Activated CD4-positive, alpha-beta T cell treated with anti-CD3 and anti-CD28 coated beads for 36 hours (primary cell): ENCODE measurements at regions not wholly inside any gene's neighbourhood (a gene's known extent, or its start where the extent isn't known, plus 50 kb on each side); places are given as distances from the start of the nearest gene placed in this dataset.

Source experiments
- ATAC-seq: fragments of 200-7000 bp; cut with Tn5 transposase; one replicate; pipeline ENCODE4 v1.10.0; 2021; ENCODE audit warnings: mild to moderate bottlenecking, moderate library complexity
- CTCF ChIA-PET: fragments of 350-600 bp; sonication (Branson Sonifier 250); formaldehyde crosslinking; loops from one replicate; lab custom pipeline; 2021; ENCODE audit warnings: antibody characterized with exemption; lab: Charles Lee
- POLR2A ChIA-PET: fragments of 350-600 bp; sonication (Branson Sonifier 250); formaldehyde crosslinking; loops from one replicate; lab custom pipeline; 2021; ENCODE audit warnings: antibody characterized with exemption, inconsistent platforms; lab: Charles Lee
- DNase-seq: peaks from one replicate; pipeline ENCODE4 v3.0.0-alpha.2; 2020
- H3K27ac Mint-ChIP-seq: one replicate; pipeline ENCODE4 v1.8.0; 2021; ENCODE audit warnings: mixed read lengths
- H3K27me3 Mint-ChIP-seq: one replicate; pipeline ENCODE4 v1.8.0; 2021; ENCODE audit warnings: mixed read lengths
- H3K36me3 Mint-ChIP-seq: one replicate; pipeline ENCODE4 v1.8.0; 2021; ENCODE audit warnings: low read depth, mixed read lengths
- H3K4me1 Mint-ChIP-seq: one replicate; pipeline ENCODE4 v1.8.0; 2021; ENCODE audit warnings: mixed read lengths
- H3K4me3 Mint-ChIP-seq: one replicate; pipeline ENCODE4 v1.8.0; 2021; ENCODE audit warnings: mild to moderate bottlenecking, moderate library complexity, mixed read lengths
- H3K9me3 Mint-ChIP-seq: one replicate; pipeline ENCODE4 v1.8.0; 2021; ENCODE audit warnings: low read depth, mixed read lengths
- intact Hi-C, 2 experiments: fragments of 100-400 bp; cut with DNase I in 1 of 2; cut with micrococcal nuclease in 1 of 2; formaldehyde crosslinking; loops; one replicate each; pipeline versions ENCODE4 v1.14.2 to v1.15.1; 2022 to 2024; cut with DNase I, micrococcal nuclease

DNA sequence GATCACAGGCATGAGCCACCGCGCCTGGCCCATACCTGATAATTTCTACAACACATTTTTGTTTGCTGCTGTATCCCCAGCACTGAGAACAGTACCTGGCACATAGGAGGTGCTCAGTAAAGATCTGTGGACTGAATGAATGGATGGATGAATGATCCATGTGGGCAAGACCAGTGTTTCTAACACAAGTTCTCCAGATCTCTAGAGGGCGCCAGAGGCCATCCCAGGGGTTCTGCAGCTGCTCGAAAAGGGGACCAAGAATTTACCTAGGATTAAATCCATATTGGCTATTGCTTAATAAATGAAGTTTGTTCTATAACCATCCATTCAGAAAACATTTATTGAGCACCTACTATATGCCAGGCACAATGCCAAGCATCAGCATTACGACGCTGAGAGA is 167.7 kb downstream of the ACTL8 start:
- Mint-ChIP-seq H3K4me3 (no peak overlapping the region), H3K27me3 (peaks cover 28% of the 10 kb centered on the region), H3K36me3 (no peaks in the 10 kb centered on the region), H3K27ac (no peak overlapping the region), H3K4me1 (no peaks in the 10 kb centered on the region), H3K9me3 (no peaks in the 10 kb centered on the region)
- CTCF ChIA-PET: interaction anchor here (0.7 to 1.2 kb wide), 3 partner anchors 175 to 620 kb away, joined by 3 to 7 read pairs (median 3); no protein-coding TSS in a partner anchor
- intact Hi-C loops: loop anchor here (1.0 to 5.0 kb wide), 2 partner anchors 177 to 179 kb away; no protein-coding TSS in a partner anchor
- POLR2A ChIA-PET: no interaction called here
- DNase-seq (peak; percentile 53), ATAC-seq (no peak)

DNA sequence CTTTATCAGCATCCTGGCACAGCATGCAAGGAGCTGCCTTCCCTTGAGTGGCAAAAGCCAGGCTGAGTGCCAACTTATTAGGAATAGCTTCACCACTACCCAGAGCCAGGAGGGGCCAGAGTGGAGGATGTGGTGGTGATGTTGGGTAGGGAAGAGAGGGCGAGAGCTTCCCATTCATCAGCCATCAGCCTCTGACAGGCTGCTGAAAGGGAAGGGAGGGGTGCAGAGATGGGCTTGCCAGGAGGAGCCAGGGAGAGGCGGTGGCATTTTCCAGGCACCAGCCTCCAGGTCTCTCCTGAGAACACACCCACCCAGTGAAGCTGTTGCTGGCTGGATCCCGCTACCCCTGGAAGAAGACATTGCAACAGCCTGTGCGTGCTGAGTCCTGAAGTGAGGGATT is 168.5 kb downstream of the ACTL8 start:
- DNase-seq (no peak), ATAC-seq (no peak)
- no peaks in the 10 kb centered on the region for H3K4me1 Mint-ChIP-seq
- CTCF ChIA-PET: interaction anchor here (0.5 to 1.2 kb wide), 5 partner anchors 174 to 404 kb away, joined by 3 to 7 read pairs (median 3); no protein-coding TSS in a partner anchor
- intact Hi-C loops: loop anchor here (1.0 to 5.0 kb wide), 2 partner anchors 177 to 179 kb away; no protein-coding TSS in a partner anchor
- H3K27ac Mint-ChIP-seq: no peak overlapping the region
- H3K9me3 Mint-ChIP-seq: no peaks in the 10 kb centered on the region
- peaks cover 26% of the 10 kb centered on the region for H3K27me3 Mint-ChIP-seq
- no peak overlapping the region for H3K4me3 Mint-ChIP-seq
- POLR2A ChIA-PET: no interaction called here
- no peaks in the 10 kb centered on the region for H3K36me3 Mint-ChIP-seq

DNA sequence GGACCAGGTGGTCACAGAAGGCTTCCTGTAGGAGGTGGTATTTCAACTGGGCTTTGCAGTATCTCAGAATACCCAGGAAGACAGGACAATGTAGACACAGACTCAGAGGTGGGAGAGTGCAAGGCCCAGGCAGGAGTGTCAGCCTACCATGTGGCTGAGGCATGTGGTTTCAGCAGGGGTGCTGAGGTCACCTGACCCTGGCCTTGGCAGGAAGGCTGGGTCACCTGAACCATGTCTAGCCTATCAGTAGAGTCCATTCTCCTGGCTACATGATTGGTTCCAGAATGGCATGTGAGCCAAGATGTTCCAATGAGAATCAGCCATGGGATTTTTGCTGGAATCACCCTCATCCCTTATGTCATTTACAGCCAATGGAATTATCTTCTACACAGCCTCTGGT is 169.4 kb downstream of the ACTL8 start:
- Mint-ChIP-seq H3K27ac (no peak overlapping the region), H3K4me1 (no peaks in the 10 kb centered on the region), H3K27me3 (peaks cover 23% of the 10 kb centered on the region), H3K9me3 (no peaks in the 10 kb centered on the region), H3K4me3 (no peak overlapping the region), H3K36me3 (no peaks in the 10 kb centered on the region)
- ChIA-PET CTCF (no interaction called here), POLR2A (interaction anchor here (0.7 kb wide), 1 partner anchor 36 kb away, joined by 4 read pairs; no protein-coding TSS in a partner anchor)
- intact Hi-C loops: loop anchor here in 1 of 2 experiments (5.0 kb wide), 1 partner anchor 178 kb away; no protein-coding TSS in a partner anchor
- no peak for ATAC-seq
- no peak for DNase-seq

DNA sequence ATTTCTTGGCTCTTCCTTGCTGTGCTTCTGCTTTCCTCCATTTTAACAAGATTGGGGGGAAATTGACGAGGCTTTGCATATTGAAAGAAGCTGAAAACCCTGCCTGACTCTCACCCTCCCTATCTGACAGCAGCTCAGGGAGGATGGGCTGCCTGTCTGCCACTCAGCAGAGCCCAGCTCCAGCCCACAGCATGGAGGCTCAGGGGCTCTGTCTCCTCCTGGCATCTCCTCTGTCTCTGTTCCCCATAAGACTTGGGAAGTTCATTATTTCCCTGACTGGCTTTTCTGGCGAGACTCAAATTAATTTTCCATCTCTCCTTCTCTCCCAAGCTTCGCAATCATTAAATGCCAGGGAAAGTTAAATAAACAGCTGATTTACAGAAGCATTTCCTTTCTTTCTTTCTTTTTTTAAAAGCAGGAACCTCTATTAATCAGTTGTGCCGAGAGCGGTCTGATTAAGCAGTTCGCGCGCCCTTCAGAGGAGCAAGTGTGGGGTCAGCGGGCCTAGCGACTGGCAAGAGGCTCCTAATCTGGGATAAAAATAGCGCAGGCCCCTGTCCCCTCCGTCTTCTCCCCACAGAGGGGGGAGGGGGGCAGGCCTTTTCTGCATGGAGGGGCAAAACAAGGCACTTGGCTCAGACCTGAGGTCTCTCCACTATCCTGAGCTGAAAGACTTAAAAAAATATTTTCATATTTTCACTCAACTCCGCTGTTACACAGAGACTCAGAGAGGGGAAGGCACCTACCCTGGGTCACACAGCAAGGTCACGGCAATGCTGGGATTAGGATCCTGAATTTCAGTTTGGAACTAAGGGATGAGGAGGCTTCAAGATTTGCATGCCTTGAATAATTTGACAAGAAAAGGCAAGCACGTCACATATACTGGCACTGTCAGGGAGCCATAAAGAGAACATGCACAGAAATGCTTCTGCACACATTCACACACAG is 170.4 kb downstream of the ACTL8 start:
- no peaks in the 10 kb centered on the region for H3K9me3 Mint-ChIP-seq
- H3K27ac Mint-ChIP-seq: no peak overlapping the region
- H3K27me3 Mint-ChIP-seq: peaks cover 24% of the 10 kb centered on the region
- no peak for ATAC-seq
- H3K36me3 Mint-ChIP-seq: no peaks in the 10 kb centered on the region
- DNase-seq: no peak
- no peak overlapping the region for H3K4me3 Mint-ChIP-seq
- CTCF ChIA-PET: no interaction called here
- POLR2A ChIA-PET: no interaction called here
- intact Hi-C loops: no loop called here
- H3K4me1 Mint-ChIP-seq: no peaks in the 10 kb centered on the region

DNA sequence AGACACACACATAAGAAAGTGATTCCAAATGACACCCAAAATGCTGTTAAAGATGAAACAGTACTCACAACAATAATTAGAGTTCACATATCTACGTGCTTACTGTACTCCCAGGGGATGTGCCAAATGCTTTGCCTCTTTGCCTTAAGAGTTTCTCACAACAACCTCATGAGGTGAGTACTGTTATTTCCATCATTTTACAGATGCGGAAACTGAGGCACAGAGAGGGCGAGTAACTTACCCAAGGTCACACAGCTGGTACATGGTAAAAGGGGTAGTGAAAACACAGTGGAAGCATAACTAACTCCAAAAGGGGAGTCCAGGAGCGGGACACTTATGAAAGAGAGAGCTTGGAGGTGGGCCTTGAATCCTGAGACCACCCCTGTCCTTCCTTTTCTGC is 171.8 kb downstream of the ACTL8 start:
- intact Hi-C loops: no loop called here
- Mint-ChIP-seq H3K4me1 (no peaks in the 10 kb centered on the region), H3K4me3 (no peak overlapping the region), H3K9me3 (no peaks in the 10 kb centered on the region), H3K27me3 (peaks cover 24% of the 10 kb centered on the region), H3K36me3 (no peaks in the 10 kb centered on the region), H3K27ac (no peak overlapping the region)
- ATAC-seq (no peak), DNase-seq (no peak)
- CTCF ChIA-PET: no interaction called here
- POLR2A ChIA-PET: no interaction called here

DNA sequence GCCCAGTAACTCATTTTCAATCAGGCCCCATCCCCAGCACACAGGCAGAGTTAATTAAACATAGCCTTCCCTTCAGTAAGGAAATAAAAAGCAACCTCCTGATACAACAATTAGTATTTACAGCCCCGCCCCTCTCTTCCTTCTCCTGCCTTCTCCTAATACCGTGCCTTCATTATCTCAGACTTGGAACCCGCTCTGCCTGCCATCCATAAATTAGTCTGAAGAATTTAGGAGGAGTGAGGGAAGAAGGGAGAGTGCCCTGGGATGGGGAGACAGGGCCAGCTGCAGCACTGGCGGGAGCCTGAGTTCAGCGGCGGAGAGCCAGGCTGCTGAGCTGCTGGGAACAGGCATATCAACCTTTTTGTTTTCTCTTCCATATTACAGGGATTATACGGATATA is 172.8 kb downstream of the ACTL8 start:
- ChIA-PET CTCF (no interaction called here), POLR2A (no interaction called here)
- no peaks in the 10 kb centered on the region for H3K36me3 Mint-ChIP-seq
- H3K27me3 Mint-ChIP-seq: peaks cover 18% of the 10 kb centered on the region
- DNase-seq (no peak), ATAC-seq (no peak)
- no peak overlapping the region for H3K27ac Mint-ChIP-seq
- no peaks in the 10 kb centered on the region for H3K4me1 Mint-ChIP-seq
- intact Hi-C loops: no loop called here
- no peaks in the 10 kb centered on the region for H3K9me3 Mint-ChIP-seq
- no peak overlapping the region for H3K4me3 Mint-ChIP-seq

DNA sequence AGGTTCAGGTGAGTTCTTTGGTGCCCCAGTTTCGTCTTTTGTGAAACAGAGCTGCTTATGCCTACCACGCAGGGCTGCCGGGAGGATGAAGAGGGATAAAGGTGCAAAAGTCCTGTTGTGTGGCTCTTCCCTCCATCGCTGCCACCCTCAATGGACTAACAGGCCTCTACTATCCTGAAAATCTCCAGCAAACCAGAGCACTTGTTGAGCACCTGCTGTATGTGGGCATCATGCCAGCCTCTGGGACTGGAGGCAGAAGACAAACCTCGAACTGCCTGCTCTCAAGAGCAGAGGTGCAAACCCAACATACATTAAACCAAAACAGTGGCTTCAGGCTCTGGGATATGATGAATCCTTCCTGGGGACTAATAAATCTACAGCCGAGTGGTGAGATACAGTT is 174.1 kb downstream of the ACTL8 start:
- Mint-ChIP-seq H3K27ac (no peak overlapping the region), H3K27me3 (peaks cover 11% of the 10 kb centered on the region), H3K4me1 (no peaks in the 10 kb centered on the region), H3K9me3 (no peaks in the 10 kb centered on the region), H3K4me3 (no peak overlapping the region), H3K36me3 (no peaks in the 10 kb centered on the region)
- DNase-seq: no peak
- ChIA-PET POLR2A (no interaction called here), CTCF (interaction anchor here (0.6 kb wide), 1 partner anchor 374 kb away, joined by 3 read pairs; no protein-coding TSS in a partner anchor)
- intact Hi-C loops: no loop called here
- no peak for ATAC-seq

DNA sequence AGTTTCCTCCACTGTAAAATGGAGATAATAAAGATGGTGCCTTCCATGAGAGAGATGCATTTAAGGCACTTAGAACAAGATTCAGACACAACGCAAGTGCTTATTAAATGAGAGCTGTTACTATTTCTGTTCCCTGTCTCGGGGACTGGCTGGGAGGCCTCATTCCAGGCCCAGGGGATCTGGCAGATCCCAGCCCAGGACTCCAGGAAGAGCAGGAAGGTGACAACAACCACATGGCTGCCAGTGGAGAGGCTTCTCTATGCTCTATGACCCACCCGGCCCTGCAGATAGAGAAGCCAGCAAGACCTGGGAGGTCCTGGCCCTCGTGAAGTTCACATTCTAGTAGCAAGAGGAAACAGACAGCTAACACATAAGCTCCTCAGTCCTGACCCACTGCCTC is 175.5 kb downstream of the ACTL8 start:
- intact Hi-C loops: no loop called here
- Mint-ChIP-seq H3K4me1 (no peaks in the 10 kb centered on the region), H3K4me3 (no peak overlapping the region), H3K36me3 (no peaks in the 10 kb centered on the region), H3K9me3 (no peaks in the 10 kb centered on the region), H3K27ac (no peak overlapping the region), H3K27me3 (peaks cover 4% of the 10 kb centered on the region)
- POLR2A ChIA-PET: no interaction called here
- CTCF ChIA-PET: interaction anchor here (0.7 kb wide), 1 partner anchor 208 kb away, joined by 3 read pairs; no protein-coding TSS in a partner anchor
- DNase-seq: no peak
- no peak for ATAC-seq

DNA sequence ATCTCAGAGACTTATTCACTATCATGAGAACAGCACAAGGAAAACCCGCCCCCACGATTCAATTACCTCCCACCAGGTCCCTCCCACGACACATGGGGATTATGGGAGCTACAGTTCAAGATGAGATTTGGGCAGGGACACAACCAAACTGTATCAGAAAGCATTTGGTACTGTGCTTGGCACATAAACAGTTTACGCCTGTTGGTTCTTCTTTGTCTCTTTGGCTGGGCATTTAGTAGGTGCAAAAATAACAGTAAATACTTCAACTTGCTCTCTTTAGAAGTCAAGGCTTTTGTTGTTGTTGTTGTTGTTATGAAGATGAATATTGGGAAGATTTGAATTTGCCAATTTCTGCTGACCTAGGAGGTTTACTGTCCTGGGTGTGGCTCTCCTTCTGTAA is 175.4 kb upstream of the IGSF21 start:
- Mint-ChIP-seq H3K36me3 (no peaks in the 10 kb centered on the region), H3K9me3 (no peaks in the 10 kb centered on the region), H3K27me3 (peaks cover 12% of the 10 kb centered on the region), H3K4me3 (no peak overlapping the region), H3K27ac (no peak overlapping the region), H3K4me1 (no peaks in the 10 kb centered on the region)
- ChIA-PET CTCF (no interaction called here), POLR2A (no interaction called here)
- DNase-seq (no peak), ATAC-seq (no peak)
- intact Hi-C loops: no loop called here

DNA sequence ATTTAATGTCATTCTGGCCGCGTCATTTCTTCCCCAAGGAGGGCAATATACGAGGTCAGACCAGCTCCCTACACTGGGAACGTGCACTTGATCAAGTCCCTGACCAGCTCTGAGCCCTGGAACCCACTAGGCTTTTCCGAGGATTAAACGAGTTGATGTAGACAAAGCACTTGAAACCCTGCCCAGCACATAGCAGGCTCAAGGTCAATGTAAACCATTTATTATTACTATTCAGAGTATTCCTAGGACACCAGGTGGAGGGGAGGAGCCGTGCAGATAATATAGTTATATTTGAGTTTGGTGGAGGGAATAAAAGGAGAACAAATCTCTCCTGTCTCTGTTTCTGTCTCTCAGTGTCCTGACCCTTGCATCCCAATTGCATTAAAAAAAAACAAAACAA is 174.1 kb upstream of the IGSF21 start:
- no peak for ATAC-seq

DNA sequence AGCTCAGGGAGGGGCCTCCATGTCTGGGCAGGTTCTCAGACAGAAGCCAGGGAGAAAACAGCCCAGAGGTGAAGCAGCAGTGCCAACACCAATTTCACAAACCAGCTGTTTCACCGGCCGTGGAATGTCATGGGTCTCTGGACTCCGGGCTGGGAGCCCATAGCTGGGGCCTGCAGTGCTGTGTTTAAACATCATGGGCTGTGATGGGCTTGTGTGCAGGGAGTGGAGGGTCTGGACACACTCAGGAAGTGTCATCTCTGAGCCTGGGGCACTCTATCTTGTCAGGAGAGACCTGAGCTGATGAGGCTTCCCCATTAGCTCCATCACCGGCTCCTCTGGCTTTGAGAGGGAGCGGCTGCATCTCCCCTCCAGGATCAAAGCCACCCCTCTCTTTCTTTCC is 173.6 kb upstream of the IGSF21 start:
- H3K27me3 Mint-ChIP-seq: peaks cover 13% of the 10 kb centered on the region
- H3K9me3 Mint-ChIP-seq: no peaks in the 10 kb centered on the region
- no peaks in the 10 kb centered on the region for H3K4me1 Mint-ChIP-seq
- no peak overlapping the region for H3K27ac Mint-ChIP-seq
- intact Hi-C loops: no loop called here
- ChIA-PET POLR2A (no interaction called here), CTCF (no interaction called here)
- DNase-seq (no peak), ATAC-seq (no peak)
- no peak overlapping the region for H3K4me3 Mint-ChIP-seq
- no peaks in the 10 kb centered on the region for H3K36me3 Mint-ChIP-seq

More for the DNA sequence above, 174.1 kb upstream of the IGSF21 start:
- H3K4me3 Mint-ChIP-seq: no peak overlapping the region
- ChIA-PET POLR2A (no interaction called here), CTCF (no interaction called here)
- no peak overlapping the region for H3K27ac Mint-ChIP-seq
- H3K36me3 Mint-ChIP-seq: no peaks in the 10 kb centered on the region
- H3K9me3 Mint-ChIP-seq: no peaks in the 10 kb centered on the region
- no peaks in the 10 kb centered on the region for H3K4me1 Mint-ChIP-seq
- intact Hi-C loops: no loop called here
- DNase-seq: no peak
- H3K27me3 Mint-ChIP-seq: peaks cover 13% of the 10 kb centered on the region

DNA sequence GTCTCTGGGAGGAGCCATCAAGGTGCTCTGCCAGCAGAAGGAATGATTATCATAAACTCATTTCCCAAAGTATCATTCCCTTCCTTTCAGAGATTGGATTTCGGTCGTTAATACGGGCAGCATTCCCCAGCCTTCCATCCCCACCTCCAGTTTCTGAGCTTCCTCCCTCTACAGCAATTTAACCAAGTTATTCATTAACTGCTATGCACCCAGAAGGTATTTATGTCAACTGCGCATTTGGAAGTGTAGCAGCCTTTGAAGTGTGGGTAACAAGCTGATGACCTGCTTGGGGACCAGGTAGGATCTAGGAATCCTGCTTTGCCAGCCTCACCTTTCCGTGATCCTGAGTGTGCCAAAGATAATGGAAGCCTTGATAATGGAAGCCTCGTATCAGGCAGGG is 172.4 kb upstream of the IGSF21 start:
- no peaks in the 10 kb centered on the region for H3K4me1 Mint-ChIP-seq
- peaks cover 16% of the 10 kb centered on the region for H3K27me3 Mint-ChIP-seq
- ChIA-PET POLR2A (no interaction called here), CTCF (no interaction called here)
- H3K4me3 Mint-ChIP-seq: no peak overlapping the region
- ATAC-seq (no peak), DNase-seq (no peak)
- no peaks in the 10 kb centered on the region for H3K9me3 Mint-ChIP-seq
- H3K27ac Mint-ChIP-seq: no peak overlapping the region
- intact Hi-C loops: no loop called here
- no peaks in the 10 kb centered on the region for H3K36me3 Mint-ChIP-seq
